ENCODE measurements at regions not wholly inside any gene's neighbourhood (a gene's known extent, or its start where the extent isn't known, plus 50 kb on each side); places are given as distances from the start of the nearest gene placed in this dataset.

- Histone ChIP-seq H3K4me1 (no peaks in the 10 kb centered on the region), H3K36me3 (no peaks in the 10 kb centered on the region), H3K27ac (no peak overlapping the region), H3K27me3 (replicated peaks in 1 of 7) (peaks cover 0 to 67% (median 0%) of the 10 kb centered on the region in 7 donors), H3K9me3 (no peaks in the 10 kb centered on the region), H3K4me3 (no peak overlapping the region)
- WGBS, 5 donors = 84 to 89% (median 84%) methylated on average over 11 to 12 of the region's 12 CpGs
- no peak for TF ChIP-seq POLR2A (IDR thresholded peaks at IDR 0.05)
- no peak for TF ChIP-seq CTCF (IDR thresholded peaks at IDR 0.05 in 8 of 11, conservative IDR thresholded peaks at IDR 0.05 in 3 of 11)
- TF ChIP-seq POLR2AphosphoS5 (IDR thresholded peaks at IDR 0.05) = no peak
- peak; percentile 33 for DNase-seq
- intact Hi-C loops (cut with DNase I; ENCODE audit: low total_unique reads) = loop anchor here (10.0 kb wide), 1 partner anchor 277 kb away; no protein-coding TSS in a partner anchor
Observed at GRCh38 chr5:1748271-1748670, 51.4 kb downstream of the MRPL36 start.

GRCh38 chr5:1747803-1748085, 51.9 kb downstream of the MRPL36 start:
- H3K36me3 ChIP-seq = no peaks in the 10 kb centered on the region
- H3K27me3 ChIP-seq (replicated peaks in 1 of 7) = peaks cover 0 to 67% (median 0%) of the 10 kb centered on the region in 7 donors
- H3K4me3 ChIP-seq = no peak overlapping the region
- no peaks in the 10 kb centered on the region for H3K4me1 ChIP-seq
- WGBS, 5 donors = 82 to 91% (median 86%) methylated on average over 3 to 5 of the region's 5 CpGs
- H3K9me3 ChIP-seq = peaks cover 0 to 3% (median 0%) of the 10 kb centered on the region in 8 donors
- TF ChIP-seq POLR2AphosphoS5 (IDR thresholded peaks at IDR 0.05) (no peak), POLR2A (IDR thresholded peaks at IDR 0.05) (no peak), CTCF (IDR thresholded peaks at IDR 0.05 in 8 of 11, conservative IDR thresholded peaks at IDR 0.05 in 3 of 11) (no peak)
- intact Hi-C loops (cut with DNase I; ENCODE audit: low total_unique reads) = loop anchor here (10.0 kb wide), 1 partner anchor 277 kb away; no protein-coding TSS in a partner anchor
- H3K27ac ChIP-seq = no peak overlapping the region
- peak; percentile 41 for DNase-seq

GRCh38 chr5:1747079-1747802, 52.4 kb downstream of the MRPL36 start:
- H3K27me3 ChIP-seq (replicated peaks in 1 of 7) = peaks cover 0 to 64% (median 0%) of the 10 kb centered on the region in 7 donors
- TF ChIP-seq POLR2AphosphoS5 (IDR thresholded peaks at IDR 0.05) (no peak), POLR2A (IDR thresholded peaks at IDR 0.05) (no peak), CTCF (IDR thresholded peaks at IDR 0.05 in 8 of 11, conservative IDR thresholded peaks at IDR 0.05 in 3 of 11) (no peak)
- H3K36me3 ChIP-seq = no peaks in the 10 kb centered on the region
- no peak overlapping the region for H3K4me3 ChIP-seq
- no peaks in the 10 kb centered on the region for H3K4me1 ChIP-seq
- DNase-seq = peak; percentile 36
- no peak overlapping the region for H3K27ac ChIP-seq
- peaks cover 0 to 8% (median 0%) of the 10 kb centered on the region in 8 donors for H3K9me3 ChIP-seq
- WGBS, 5 donors = 77 to 87% (median 82%) methylated on average over 22 to 24 of the region's 24 CpGs
- intact Hi-C loops (cut with DNase I; ENCODE audit: low total_unique reads) = loop anchor here (10.0 kb wide), 1 partner anchor 278 kb away; no protein-coding TSS in a partner anchor

GRCh38 chr5:1746371-1747078, 53.1 kb downstream of the MRPL36 start:
- peaks cover 0 to 57% (median 0%) of the 10 kb centered on the region in 7 donors for H3K27me3 ChIP-seq (replicated peaks in 1 of 7)
- no peak overlapping the region for H3K4me3 ChIP-seq
- no peaks in the 10 kb centered on the region for H3K36me3 ChIP-seq
- no peak overlapping the region for H3K27ac ChIP-seq
- intact Hi-C loops (cut with DNase I; ENCODE audit: low total_unique reads) = loop anchor here (10.0 kb wide), 1 partner anchor 278 kb away; no protein-coding TSS in a partner anchor
- TF ChIP-seq POLR2A (IDR thresholded peaks at IDR 0.05) (no peak), POLR2AphosphoS5 (IDR thresholded peaks at IDR 0.05) (no peak), CTCF (IDR thresholded peaks at IDR 0.05 in 8 of 11, conservative IDR thresholded peaks at IDR 0.05 in 3 of 11) (no peak)
- DNase-seq = peak; percentile 72
- H3K9me3 ChIP-seq = peaks cover 0 to 15% (median 2%) of the 10 kb centered on the region in 8 donors
- no peaks in the 10 kb centered on the region for H3K4me1 ChIP-seq
- WGBS, 5 donors = 89 to 93% (median 91%) methylated on average over 62 to 63 of the region's 63 CpGs

Measured in spleen (tissue), 11 donors.